ENCODE measurements at regions not wholly inside any gene's neighbourhood (a gene's known extent, or its start where the extent isn't known, plus 50 kb on each side); places are given as distances from the start of the nearest gene placed in this dataset.
"Not testable (repeated sequence)": the region's sequence is repeated elsewhere in the genome, so short reads cannot be mapped to it uniquely, and the experiment has no call there.

DNA sequence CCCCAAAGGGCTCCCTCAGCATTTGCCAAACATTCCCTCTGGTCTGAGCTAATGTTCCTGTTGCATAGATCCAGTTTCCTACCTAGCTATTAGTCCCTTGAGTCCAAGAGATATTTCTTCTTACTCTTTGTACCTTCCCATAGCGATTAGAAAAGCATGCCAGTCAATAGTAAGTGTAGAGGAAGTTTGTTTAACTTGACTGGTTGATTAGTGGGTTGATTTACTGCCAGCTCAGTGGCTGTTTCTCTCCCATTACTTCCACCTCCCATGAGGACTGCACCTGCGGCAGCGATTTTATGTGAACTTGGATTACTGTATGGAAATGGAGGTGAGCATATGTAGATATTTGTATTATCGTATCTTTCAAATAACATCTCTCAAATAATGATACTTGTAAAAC lies 1748.4 kb upstream of the CELF4 start:
- TF ChIP-seq, protein P1, sequence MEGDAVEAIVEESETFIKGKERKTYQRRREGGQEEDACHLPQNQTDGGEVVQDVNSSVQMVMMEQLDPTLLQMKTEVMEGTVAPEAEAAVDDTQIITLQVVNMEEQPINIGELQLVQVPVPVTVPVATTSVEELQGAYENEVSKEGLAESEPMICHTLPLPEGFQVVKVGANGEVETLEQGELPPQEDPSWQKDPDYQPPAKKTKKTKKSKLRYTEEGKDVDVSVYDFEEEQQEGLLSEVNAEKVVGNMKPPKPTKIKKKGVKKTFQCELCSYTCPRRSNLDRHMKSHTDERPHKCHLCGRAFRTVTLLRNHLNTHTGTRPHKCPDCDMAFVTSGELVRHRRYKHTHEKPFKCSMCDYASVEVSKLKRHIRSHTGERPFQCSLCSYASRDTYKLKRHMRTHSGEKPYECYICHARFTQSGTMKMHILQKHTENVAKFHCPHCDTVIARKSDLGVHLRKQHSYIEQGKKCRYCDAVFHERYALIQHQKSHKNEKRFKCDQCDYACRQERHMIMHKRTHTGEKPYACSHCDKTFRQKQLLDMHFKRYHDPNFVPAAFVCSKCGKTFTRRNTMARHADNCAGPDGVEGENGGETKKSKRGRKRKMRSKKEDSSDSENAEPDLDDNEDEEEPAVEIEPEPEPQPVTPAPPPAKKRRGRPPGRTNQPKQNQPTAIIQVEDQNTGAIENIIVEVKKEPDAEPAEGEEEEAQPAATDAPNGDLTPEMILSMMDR (IDR thresholded peaks at IDR 0.05; ENCODE audit: unreplicated experiment) = no peak
- ChIA-PET CTCF (no interaction called here), POLR2A (no interaction called here)
- intact Hi-C loops (cut with micrococcal nuclease) = no loop called here
- Mint-ChIP-seq H3K36me3 (ENCODE audit: insufficient read depth, unreplicated experiment) (no peaks in the 10 kb centered on the region), H3K27me3 (ENCODE audit: insufficient read depth, unreplicated experiment) (no peaks in the 10 kb centered on the region), H3K4me1 (ENCODE audit: insufficient read depth, unreplicated experiment) (no peaks in the 10 kb centered on the region), H3K9me3 (ENCODE audit: unreplicated experiment) (no peaks in the 10 kb centered on the region), H3K4me3 (ENCODE audit: unreplicated experiment) (no peak overlapping the region), H3K27ac (ENCODE audit: low read depth, unreplicated experiment) (no peak overlapping the region)
- DNase-seq (ENCODE audit: unreplicated experiment) = no peak
- BruUV-seq (replicated peaks) = no TSS peak

DNA sequence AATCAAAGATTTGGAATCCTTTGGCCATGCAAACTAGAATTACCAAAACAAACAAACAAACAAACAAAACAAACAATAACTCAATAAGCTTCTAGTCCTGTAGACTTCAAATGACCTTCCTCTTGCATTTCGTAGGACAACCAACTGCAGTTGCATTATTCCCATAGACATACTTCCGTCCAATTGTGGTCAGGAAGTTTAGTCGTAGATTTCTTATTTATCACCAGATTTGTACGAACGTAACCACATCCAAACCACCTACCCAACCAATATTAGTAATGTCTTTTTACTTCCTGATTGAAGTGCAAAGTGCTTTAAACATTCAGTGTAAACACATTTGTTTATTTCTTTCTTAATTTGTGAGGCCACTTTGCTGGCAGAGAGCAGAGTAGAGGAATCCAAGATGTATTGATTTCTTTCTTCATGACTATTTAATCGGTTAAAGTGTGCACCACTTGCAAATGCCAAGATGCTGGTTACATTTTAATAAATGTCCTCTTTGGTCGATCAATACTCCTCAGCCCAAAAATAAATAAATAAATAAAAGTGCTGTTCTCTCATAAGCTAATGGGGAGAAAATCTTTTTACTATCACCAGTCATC lies 1745.6 kb upstream of the CELF4 start:
- POLR2A ChIA-PET = interaction anchor here (0.6 kb wide), 1 partner anchor 24 kb away, joined by 3 read pairs; no protein-coding TSS in a partner anchor
- no peak for DNase-seq (ENCODE audit: unreplicated experiment)
- TF ChIP-seq, protein P1 (IDR thresholded peaks at IDR 0.05; ENCODE audit: unreplicated experiment) = no peak
- Mint-ChIP-seq H3K4me3 (ENCODE audit: unreplicated experiment) (no peak overlapping the region), H3K4me1 (ENCODE audit: insufficient read depth, unreplicated experiment) (no peaks in the 10 kb centered on the region), H3K9me3 (ENCODE audit: unreplicated experiment) (no peaks in the 10 kb centered on the region), H3K27me3 (ENCODE audit: insufficient read depth, unreplicated experiment) (no peaks in the 10 kb centered on the region), H3K36me3 (ENCODE audit: insufficient read depth, unreplicated experiment) (no peaks in the 10 kb centered on the region), H3K27ac (ENCODE audit: low read depth, unreplicated experiment) (no peak overlapping the region)
- BruUV-seq (replicated peaks) = no TSS peak
- CTCF ChIA-PET = no interaction called here
- intact Hi-C loops (cut with micrococcal nuclease) = no loop called here

GRCh38 chr18:39308931-39309521 lies 1743.4 kb upstream of the CELF4 start:
- DNase-seq (ENCODE audit: unreplicated experiment); H3K4me3 Mint-ChIP-seq (ENCODE audit: unreplicated experiment); H3K27ac Mint-ChIP-seq (ENCODE audit: low read depth, unreplicated experiment); H3K4me1 Mint-ChIP-seq (ENCODE audit: insufficient read depth, unreplicated experiment); H3K9me3 Mint-ChIP-seq (ENCODE audit: unreplicated experiment); intact Hi-C loops (cut with micrococcal nuclease); H3K36me3 Mint-ChIP-seq (ENCODE audit: insufficient read depth, unreplicated experiment); BruUV-seq (replicated peaks); H3K27me3 Mint-ChIP-seq (ENCODE audit: insufficient read depth, unreplicated experiment): not testable (repeated sequence)
- ChIA-PET POLR2A (interaction anchor here (0.6 kb wide), 1 partner anchor 1284 kb away, joined by 3 read pairs; no protein-coding TSS in a partner anchor), CTCF (interaction anchor here (0.6 kb wide), 2 partner anchors 9 to 161 kb away, joined by 3 read pairs; no protein-coding TSS in a partner anchor)

- TF ChIP-seq, protein P1 (IDR thresholded peaks at IDR 0.05; ENCODE audit: unreplicated experiment) = no peak
- H3K27me3 Mint-ChIP-seq (ENCODE audit: insufficient read depth, unreplicated experiment) = no peaks in the 10 kb centered on the region
- H3K4me3 Mint-ChIP-seq (ENCODE audit: unreplicated experiment) = no peak overlapping the region
- DNase-seq (ENCODE audit: unreplicated experiment) = no peak
- H3K9me3 Mint-ChIP-seq (ENCODE audit: unreplicated experiment) = no peaks in the 10 kb centered on the region
- ChIA-PET POLR2A (no interaction called here), CTCF (no interaction called here)
- no TSS peak for BruUV-seq (replicated peaks)
- H3K27ac Mint-ChIP-seq (ENCODE audit: low read depth, unreplicated experiment) = no peak overlapping the region
- H3K4me1 Mint-ChIP-seq (ENCODE audit: insufficient read depth, unreplicated experiment) = no peaks in the 10 kb centered on the region
- intact Hi-C loops (cut with micrococcal nuclease) = no loop called here
- no peaks in the 10 kb centered on the region for H3K36me3 Mint-ChIP-seq (ENCODE audit: insufficient read depth, unreplicated experiment)
Measured at GRCh38 chr18:39305766-39306165, 1740.2 kb upstream of the CELF4 start.

All from MCF 10A (cell line).